ENCODE measurements at regions not wholly inside any gene's neighbourhood (a gene's known extent, or its start where the extent isn't known, plus 50 kb on each side); places are given as distances from the start of the nearest gene placed in this dataset.

- TF ChIP-seq CTCF (IDR thresholded peaks at IDR 0.05; ENCODE audit: insufficient read depth, low read length) (no peak), GABPA (IDR thresholded peaks at IDR 0.05; ENCODE audit: low read depth) (no peak), REST (IDR thresholded peaks at IDR 0.05; ENCODE audit: insufficient replicate concordance, low read depth) (no peak), POLR2AphosphoS5 (IDR thresholded peaks at IDR 0.05; ENCODE audit: low read depth) (no peak), SPI1 (IDR thresholded peaks at IDR 0.05; ENCODE audit: borderline replicate concordance, low read depth) (no peak)
Measured at GRCh38 chr2:58800881-58801280, 559.8 kb upstream of the FANCL start.

All from HL-60 (cell line).